Islet precursor cell (in vitro differentiated cells): ENCODE measurements at regions not wholly inside any gene's neighbourhood (a gene's known extent, or its start where the extent isn't known, plus 50 kb on each side); places are given as distances from the start of the nearest gene placed in this dataset.
A peak's percentile ranks its signal among the peaks of the same experiment; 100 is the strongest.
"Not testable (repeated sequence)": the region's sequence is repeated elsewhere in the genome, so short reads cannot be mapped to it uniquely, and the experiment has no call there.

Source experiments
- DNase-seq: peaks from one replicate; pipeline ENCODE4 v3.0.0-alpha.2; 2018

GRCh38 chr2:129914538-129915302 is 64.7 kb upstream of the RAB6C start:
- peak; percentile 51 for DNase-seq

- peak; percentile 21 for DNase-seq
These were observed 64.1 kb upstream of the RAB6C start for GRCh38 chr2:129915303-129915840.

GRCh38 chr2:129918604-129919003 is 60.9 kb upstream of the RAB6C start:
- no peak for DNase-seq

GRCh38 chr2:129922571-129923264 is 56.7 kb upstream of the RAB6C start:
- no peak for DNase-seq

GRCh38 chr2:129923265-129924091 is 56.0 kb upstream of the RAB6C start:
- peak; percentile 84 for DNase-seq

GRCh38 chr2:129924115-129924514 is 55.4 kb upstream of the RAB6C start:
- not testable (repeated sequence) for DNase-seq

- no peak for DNase-seq
These were observed 54.1 kb upstream of the RAB6C start for GRCh38 chr2:129925381-129925780.

GRCh38 chr2:129927696-129928095 is 51.8 kb upstream of the RAB6C start:
- no peak for DNase-seq

GRCh38 chr2:129929321-129930290 is 49.9 kb upstream of the RAB6C start:
- peak; percentile 93 for DNase-seq
